Ovary (tissue), 7 donors: ENCODE measurements at regions not wholly inside any gene's neighbourhood (a gene's known extent, or its start where the extent isn't known, plus 50 kb on each side); places are given as distances from the start of the nearest gene placed in this dataset.
"Not testable (repeated sequence)": the region's sequence is repeated elsewhere in the genome, so short reads cannot be mapped to it uniquely, and the experiment has no call there.

Experiments
- DNase-seq, 5 donors: peaks; one replicate each; pipeline ENCODE4 v3.0.0-alpha.2; 2019 to 2020
- H3K27ac ChIP-seq, 2 donors: fragments of 200-600 bp; one replicate each; pipeline versions ENCODE4 v1.5.1 to v1.8.0; 2019 to 2022
- H3K27me3 ChIP-seq: fragments of 200-600 bp; one replicate; pipeline ENCODE4 v1.8.0; 2022
- H3K36me3 ChIP-seq: fragments of 200-600 bp; sonication (generic); one replicate; pipeline ENCODE4 v1.5.1; 2019
- H3K4me1 ChIP-seq: one replicate; pipeline ENCODE4 v1.8.1; 2013; ENCODE audit warnings: mild to moderate bottlenecking, moderate library complexity; ENCODE audit not compliant: insufficient read depth
- H3K4me3 ChIP-seq: fragments of 200-600 bp; sonication (generic); one replicate; pipeline ENCODE4 v1.5.1; 2017
- H3K9me3 ChIP-seq, 2 donors: fragments of 200-600 bp in 1 of 2; sonication (generic) in 1 of 2; one replicate each; pipeline versions ENCODE4 v1.5.1 to v1.8.1; 2013 to 2019; ENCODE audit warnings: mild to moderate bottlenecking in 1 of 2, moderate library complexity in 1 of 2
- CTCF ChIP-seq, 3 donors: fragments of 450-650 bp in 2 of 3; fragments of 200-600 bp in 1 of 3; IDR thresholded peaks; one replicate each; pipeline versions ENCODE4 v1.5.1 to v1.8.0; 2016 to 2022; ENCODE audit warnings: antibody characterized with exemption in 3 of 3, mild to moderate bottlenecking in 1 of 3
- EP300 ChIP-seq: sonication (generic); formaldehyde crosslinking; IDR thresholded peaks from one replicate; pipeline ENCODE4 v1.6.1; 2017; ENCODE audit warnings: antibody characterized with exemption
- POLR2A ChIP-seq: fragments of 450-650 bp; IDR thresholded peaks from one replicate; pipeline ENCODE4 v1.6.1; 2017; ENCODE audit warnings: antibody characterized with exemption, mild to moderate bottlenecking, moderate library complexity
- WGBS, 3 donors: extraction: QIAGEN DNeasy Blood & Tissue Kit in 1 of 3; methylation state at CpG; one replicate each; pipeline versions ENCODE4 v1.1.5 to v1.1.7; 2013 to 2017; 5-methylcytosine and 5-hydroxymethylcytosine counted together
- intact Hi-C, 4 donors: fragments of 100-400 bp; cut with DNase I; formaldehyde crosslinking; loops; one replicate each; pipeline versions ENCODE4 v1.11.0 to v1.15.1; 2022 to 2023
- donor health status: DM: no; HTN: no; CAD: no; lungs with moderate emphysema.
- donor health status: DM: no; HTN: no; CAD: no.
- donor health status: Bipolar disorder and iron deficiency.
- donor health status: DM: no; HTN: no; CAD: no.
- donor health status: DM: yes; HTN: yes; CAD: no.

GRCh38 chr9:117649126-117649525 is 55.1 kb upstream of the TLR4 start:
- WGBS, 3 donors: 43 to 57% (median 48%) methylated on average over 3 of the region's 3 CpGs
- TF ChIP-seq EP300: no peak
- TF ChIP-seq POLR2A: no peak
- TF ChIP-seq CTCF (IDR thresholded peaks at IDR 0.05): no peak

DNA sequence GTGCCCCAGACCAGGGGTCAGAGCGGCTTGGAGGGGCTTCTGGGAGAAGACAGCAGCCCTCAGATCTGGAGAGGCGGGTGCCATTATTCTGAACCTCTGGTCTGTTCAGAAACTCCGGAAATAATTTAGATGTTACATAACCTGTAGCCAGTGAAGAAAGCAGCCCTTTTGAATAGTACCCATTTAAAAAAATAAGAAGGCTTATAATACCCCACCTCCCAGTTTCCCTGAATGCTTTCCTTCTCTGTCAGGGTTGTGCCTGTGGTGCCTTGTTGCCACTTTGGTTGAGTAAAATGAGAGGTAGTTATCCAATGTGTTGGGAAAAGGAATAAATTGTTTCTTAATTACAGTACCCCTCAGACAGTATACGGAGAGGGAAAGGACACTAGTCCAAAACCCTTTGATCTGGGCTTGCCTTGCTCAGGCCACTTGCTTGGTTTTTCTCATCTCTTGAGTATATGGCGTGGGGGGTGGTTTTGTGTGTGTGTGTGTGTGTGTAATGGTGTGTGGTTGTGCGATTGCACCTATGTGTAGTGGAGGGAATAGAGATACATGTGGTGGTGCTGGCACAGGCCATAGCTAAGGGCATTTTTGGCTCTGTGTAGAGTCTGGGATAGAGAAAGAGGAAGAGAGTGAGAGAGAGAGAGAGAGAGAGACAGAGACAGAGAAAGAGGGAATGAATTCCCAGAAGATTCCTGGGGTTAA is 59.1 kb upstream of the TLR4 start:
- Histone ChIP-seq H3K27me3 (no peaks in the 10 kb centered on the region), H3K9me3 (no peaks in the 10 kb centered on the region), H3K4me1 (no peaks in the 10 kb centered on the region), H3K27ac (no peak overlapping the region), H3K36me3 (no peaks in the 10 kb centered on the region), H3K4me3 (no peak overlapping the region)
- 37 to 40% (median 38%) methylated on average over 6 of the region's 6 CpGs for WGBS, 3 donors
- intact Hi-C loops: no loop called here
- no peak for DNase-seq
- no peak for TF ChIP-seq EP300
- no peak for TF ChIP-seq CTCF (IDR thresholded peaks at IDR 0.05)
- TF ChIP-seq POLR2A: no peak

More at GRCh38 chr9:117649126-117649525, 55.1 kb upstream of the TLR4 start:
- no peak for DNase-seq
- H3K36me3 ChIP-seq: no peaks in the 10 kb centered on the region
- H3K27me3 ChIP-seq: no peaks in the 10 kb centered on the region
- H3K4me3 ChIP-seq: no peak overlapping the region
- H3K27ac ChIP-seq: no peak overlapping the region
- intact Hi-C loops: no loop called here
- no peaks in the 10 kb centered on the region for H3K9me3 ChIP-seq
- no peaks in the 10 kb centered on the region for H3K4me1 ChIP-seq

DNA sequence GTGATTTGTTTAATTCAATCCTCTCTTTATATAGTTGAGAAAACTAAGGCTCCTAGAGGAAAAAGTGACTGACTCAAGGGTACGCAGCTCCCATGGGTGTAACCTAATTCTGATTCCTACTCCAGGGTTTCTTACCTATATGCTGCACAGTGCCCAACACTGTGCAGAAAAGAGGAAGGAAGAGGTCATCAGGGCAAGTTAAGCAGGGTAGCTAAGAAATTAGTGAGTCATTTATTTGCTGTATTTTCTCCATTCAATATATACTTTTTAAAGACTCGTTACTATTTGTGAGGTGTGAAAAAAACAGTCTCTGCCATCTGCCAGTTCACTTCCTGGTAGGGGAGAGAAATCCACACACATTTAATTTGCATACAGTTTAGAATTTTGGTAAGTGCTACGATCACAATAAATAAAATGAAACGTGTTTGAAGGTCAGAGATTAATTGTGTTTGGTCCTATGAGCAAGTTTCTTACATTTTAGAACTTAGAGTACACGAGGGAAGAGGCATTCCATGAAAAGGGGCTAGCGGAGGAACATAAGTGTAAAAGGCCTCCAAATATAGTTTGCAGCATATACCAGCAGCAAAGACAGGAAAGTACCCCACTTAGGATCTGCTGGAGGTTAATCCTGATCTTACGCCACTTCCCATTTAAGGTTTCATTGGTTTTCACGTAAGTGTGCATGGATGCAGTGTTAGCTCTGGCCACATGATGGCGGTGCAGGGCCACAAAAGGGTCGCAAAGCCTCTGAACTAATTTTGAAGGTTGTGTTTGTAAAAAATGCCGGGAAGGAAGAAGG is 59.9 kb upstream of the TLR4 start:
- intact Hi-C loops: no loop called here
- no peaks in the 10 kb centered on the region for H3K9me3 ChIP-seq
- no peak overlapping the region for H3K27ac ChIP-seq
- TF ChIP-seq CTCF (IDR thresholded peaks at IDR 0.05): peak; percentile 22 to 78 (median 76)
- no peak for TF ChIP-seq POLR2A
- no peak overlapping the region for H3K4me3 ChIP-seq
- peak; percentile 33 to 72 (median 63) for DNase-seq
- no peaks in the 10 kb centered on the region for H3K4me1 ChIP-seq
- no peaks in the 10 kb centered on the region for H3K27me3 ChIP-seq
- WGBS, 3 donors: 15 to 16% (median 15%) methylated on average over 11 of the region's 11 CpGs
- H3K36me3 ChIP-seq: no peaks in the 10 kb centered on the region

- Histone ChIP-seq H3K27ac (no peak overlapping the region), H3K9me3 (no peaks in the 10 kb centered on the region), H3K4me3 (no peak overlapping the region), H3K4me1 (no peaks in the 10 kb centered on the region), H3K36me3 (no peaks in the 10 kb centered on the region), H3K27me3 (no peaks in the 10 kb centered on the region)
- TF ChIP-seq POLR2A: no peak
- no peak for TF ChIP-seq EP300
- no peak for TF ChIP-seq CTCF (IDR thresholded peaks at IDR 0.05)
- intact Hi-C loops: no loop called here
- DNase-seq: no peak
- WGBS, 3 donors: 44 to 63% (median 62%) methylated on average over 6 of the region's 6 CpGs
Measured at GRCh38 chr9:117643288-117643654, 60.9 kb upstream of the TLR4 start.

GRCh38 chr9:117642571-117643287 is 61.5 kb upstream of the TLR4 start:
- H3K9me3 ChIP-seq, H3K27ac ChIP-seq, DNase-seq, H3K4me1 ChIP-seq, H3K27me3 ChIP-seq, H3K36me3 ChIP-seq, H3K4me3 ChIP-seq, intact Hi-C loops: not testable (repeated sequence)
- WGBS, 3 donors: 12 to 59% (median 50%) methylated on average over 35 to 50 of the region's 50 CpGs
